CD4-positive, alpha-beta T cell treated with Interleukin-1 beta for 1 hour (primary cell): ENCODE measurements at regions not wholly inside any gene's neighbourhood (a gene's known extent, or its start where the extent isn't known, plus 50 kb on each side); places are given as distances from the start of the nearest gene placed in this dataset.
"Not testable (repeated sequence)": the region's sequence is repeated elsewhere in the genome, so short reads cannot be mapped to it uniquely, and the experiment has no call there.

Source experiments
- DNase-seq, 2 donors: peaks; one replicate each; pipeline ENCODE4 v3.0.0-alpha.2; 2020 to 2022

DNA sequence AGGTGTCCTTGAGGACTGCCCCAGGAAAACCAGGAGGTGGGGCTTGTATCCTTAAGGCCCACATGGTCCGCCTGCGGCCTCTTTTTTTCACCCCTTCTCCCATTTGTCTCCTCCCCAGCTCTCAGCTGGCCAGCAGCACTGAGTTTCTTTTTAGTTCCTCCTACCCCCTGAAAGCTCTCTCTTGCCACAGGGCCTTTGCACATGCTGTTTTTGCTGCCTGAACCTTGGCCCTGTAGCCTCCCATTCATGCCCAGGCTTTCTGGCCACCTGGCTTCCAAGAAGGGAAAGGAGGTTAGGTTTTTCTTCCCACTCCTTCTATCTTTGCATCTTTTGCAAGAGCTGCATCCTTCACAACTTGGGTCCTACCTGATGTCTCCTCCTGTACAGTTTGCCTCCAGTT is 358.1 kb downstream of the VRK1 start:
- no peak for DNase-seq

- no peak for DNase-seq
These were observed 358.6 kb downstream of the VRK1 start for GRCh38 chr14:97155814-97156213.

DNA sequence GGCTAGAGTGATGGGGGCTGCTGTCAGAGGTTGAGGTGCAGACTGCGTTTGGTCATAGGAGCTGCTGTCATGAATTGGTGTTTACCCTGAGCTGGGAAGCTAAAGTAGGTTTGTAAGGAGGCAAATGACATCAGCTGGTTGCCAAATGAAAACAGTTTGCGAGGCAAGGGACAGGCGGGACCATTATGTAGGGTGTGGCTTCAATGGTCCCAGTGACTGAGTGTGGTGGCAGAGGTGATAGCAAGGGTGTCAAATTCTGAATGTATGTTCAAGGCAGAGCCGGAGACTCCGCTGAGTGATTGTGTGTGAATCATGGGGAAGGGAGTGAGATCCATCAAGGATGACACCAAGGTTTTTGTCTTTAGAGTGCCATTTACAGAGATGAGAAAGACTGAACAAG is 359.5 kb downstream of the VRK1 start:
- no peak for DNase-seq

GRCh38 chr14:97158102-97158501 is 360.9 kb downstream of the VRK1 start:
- DNase-seq: no peak

DNA sequence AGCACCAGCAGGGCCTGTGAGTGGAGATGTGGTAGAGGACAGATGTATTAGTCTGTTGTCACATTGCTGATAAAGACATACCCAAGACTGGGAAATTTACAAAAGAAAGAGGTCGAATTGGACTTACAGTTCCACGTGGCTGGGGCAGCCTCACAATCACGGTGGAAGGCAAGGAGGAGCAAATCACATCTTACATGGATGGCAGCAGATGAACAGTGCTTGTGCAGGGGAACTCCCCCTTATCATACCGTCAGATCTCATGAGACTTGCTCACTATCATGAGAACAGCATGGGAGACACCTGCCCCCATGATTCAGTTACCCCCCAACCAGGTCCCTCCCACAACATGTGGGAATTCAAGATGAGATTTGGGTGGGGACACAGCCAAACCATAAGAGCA is 361.9 kb downstream of the VRK1 start:
- DNase-seq: no peak

- no peak for DNase-seq
These were observed 365.4 kb downstream of the VRK1 start for GRCh38 chr14:97162621-97163020.

DNA sequence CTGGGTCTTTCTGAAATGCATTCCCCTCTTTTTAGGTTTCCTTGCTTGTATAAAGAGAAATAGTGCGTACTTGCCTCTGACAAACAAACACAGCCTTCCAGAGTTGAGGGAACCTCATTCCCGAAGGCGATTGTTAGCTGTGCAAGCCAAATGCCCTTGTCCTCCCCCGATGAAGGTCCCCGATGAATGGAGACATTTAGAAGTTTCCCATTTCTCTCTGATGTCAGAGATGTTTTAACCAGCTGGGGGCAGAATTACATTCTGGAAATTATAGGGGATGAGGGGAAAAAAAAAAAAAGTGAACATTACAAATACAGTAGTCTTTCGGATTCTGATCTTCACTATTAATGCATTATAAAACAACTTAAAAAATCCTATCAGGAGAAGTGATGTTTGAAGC is 366.8 kb downstream of the VRK1 start:
- no peak for DNase-seq

DNA sequence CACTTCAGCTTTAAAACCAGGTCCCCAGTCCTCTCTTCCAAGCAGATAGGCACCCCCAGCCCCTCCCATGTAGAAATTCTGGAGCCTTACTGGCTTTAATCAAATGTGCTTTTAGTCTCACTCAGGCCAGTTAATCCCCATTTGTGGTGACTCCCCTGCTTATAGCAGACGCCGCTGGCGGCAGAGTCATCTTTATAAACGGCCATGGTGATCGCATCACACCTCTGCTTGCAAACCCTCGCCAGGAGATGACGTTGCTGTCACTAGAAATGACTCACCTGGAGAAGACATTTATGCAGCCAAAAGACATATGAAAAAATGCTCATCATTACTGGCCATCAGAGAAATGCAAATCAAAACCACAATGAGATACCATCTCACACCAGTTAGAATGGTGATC is 369.3 kb downstream of the VRK1 start:
- DNase-seq: no peak

DNA sequence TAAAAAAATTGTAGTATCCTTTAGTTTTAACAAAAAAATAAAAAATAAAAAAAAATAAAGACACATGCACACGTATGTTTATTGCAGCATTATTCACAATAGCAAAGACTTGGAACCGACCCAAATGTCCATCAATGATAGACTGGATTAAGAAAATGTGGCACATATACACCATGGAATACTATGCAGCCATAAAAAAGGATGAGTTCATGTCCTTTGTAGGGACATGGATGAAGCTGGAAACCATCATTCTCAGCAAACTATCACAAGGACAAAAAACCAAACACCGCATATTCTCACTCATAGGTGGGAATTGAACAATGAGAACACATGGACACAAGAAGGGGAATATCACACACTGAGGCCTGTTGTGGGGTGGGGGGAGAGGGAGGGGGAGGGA is 370.4 kb downstream of the VRK1 start:
- DNase-seq: not testable (repeated sequence)

GRCh38 chr14:97172644-97173043 is 375.5 kb downstream of the VRK1 start:
- DNase-seq: no peak

DNA sequence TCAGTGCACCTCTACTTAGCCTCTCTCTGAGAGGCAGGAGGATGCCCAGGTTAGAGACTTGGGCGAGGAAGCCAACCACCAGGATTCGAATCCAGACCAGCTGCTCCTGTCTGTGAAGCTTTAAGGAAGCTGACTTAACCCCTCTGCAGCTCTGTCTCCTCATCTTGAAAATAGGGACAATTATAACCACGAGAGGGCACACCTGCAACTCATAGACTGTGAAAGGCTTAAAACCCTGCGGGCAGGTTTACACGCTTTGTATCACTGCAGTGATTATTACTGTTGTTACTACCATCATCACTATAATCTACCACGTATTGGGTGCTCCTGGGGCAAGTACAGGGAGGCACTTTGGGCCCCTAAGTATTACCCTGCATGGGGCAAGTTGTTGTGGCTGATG is 379.8 kb downstream of the VRK1 start:
- DNase-seq: peak; percentile 18 to 62

- DNase-seq: peak in 1 of 2 donors; percentile 14
These were observed 380.5 kb downstream of the VRK1 start for GRCh38 chr14:97177635-97178034.

GRCh38 chr14:97178781-97179180 is 381.6 kb downstream of the VRK1 start:
- DNase-seq: no peak

DNA sequence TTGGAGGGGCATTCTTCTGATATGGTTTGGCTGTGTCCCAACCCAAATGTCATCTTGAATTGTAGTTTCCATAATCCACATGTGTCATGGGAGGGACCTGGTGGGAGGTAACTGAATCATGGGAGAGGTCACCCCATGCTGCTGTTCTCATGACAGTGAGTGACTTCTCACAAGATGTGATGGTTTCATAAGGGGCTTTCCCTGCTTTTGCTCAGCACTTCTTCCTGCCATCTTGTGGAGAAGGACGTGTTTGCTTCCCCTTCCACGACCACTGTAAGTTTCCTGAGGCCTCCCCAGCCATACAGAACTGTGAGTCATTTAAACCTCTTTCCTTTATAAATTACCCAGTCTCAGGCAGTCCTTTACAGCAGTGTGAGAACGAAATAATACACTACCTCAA is 382.4 kb downstream of the VRK1 start:
- no peak for DNase-seq

DNA sequence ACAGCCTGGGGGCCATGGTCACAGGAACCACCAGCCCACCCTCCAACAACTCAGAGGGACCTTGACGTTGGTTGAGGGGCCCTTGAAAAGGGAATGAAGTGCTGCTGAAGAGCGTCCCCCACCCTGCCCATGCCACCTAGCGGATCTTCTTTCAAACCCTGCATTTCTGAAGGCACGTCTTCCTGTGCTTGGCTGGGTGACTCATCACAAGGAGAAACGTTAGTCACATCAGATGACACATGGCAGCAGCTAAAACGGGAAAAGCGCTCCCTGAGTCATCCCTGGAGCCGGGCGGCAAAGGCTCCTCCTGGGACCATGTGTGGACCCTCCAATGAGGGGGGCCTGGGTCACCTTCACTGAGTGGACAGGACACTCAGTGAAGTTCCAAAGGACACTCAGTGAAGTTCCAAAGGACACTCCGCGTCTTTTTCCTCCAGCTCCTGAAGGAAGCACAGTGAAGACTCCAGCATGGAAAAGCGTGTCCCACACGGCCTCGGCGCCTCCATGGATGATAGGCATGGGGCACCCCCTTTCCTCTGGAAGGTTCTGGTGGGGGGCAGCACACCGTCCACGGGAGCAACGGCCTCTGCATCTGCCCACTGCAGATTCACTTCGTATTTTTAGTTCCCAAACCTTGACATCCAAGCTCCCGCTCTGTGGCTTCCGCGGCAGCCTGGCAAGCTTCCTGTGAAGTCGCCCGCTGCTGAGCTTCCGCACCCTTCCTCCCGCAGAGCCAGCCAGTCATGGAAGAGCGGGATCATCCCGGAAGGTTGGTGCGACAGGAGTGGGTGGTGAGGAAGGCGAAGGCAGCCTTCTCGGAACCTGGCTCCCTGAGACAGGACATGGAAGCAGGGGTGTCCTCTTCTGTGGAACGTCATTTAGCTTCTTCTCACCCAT is 383.4 kb downstream of the VRK1 start:
- DNase-seq: no peak

GRCh38 chr14:97185186-97185585 is 388.0 kb downstream of the VRK1 start:
- DNase-seq: peak; percentile 8 to 46

- no peak for DNase-seq
These were observed 390.7 kb downstream of the VRK1 start for GRCh38 chr14:97187916-97188315.

DNA sequence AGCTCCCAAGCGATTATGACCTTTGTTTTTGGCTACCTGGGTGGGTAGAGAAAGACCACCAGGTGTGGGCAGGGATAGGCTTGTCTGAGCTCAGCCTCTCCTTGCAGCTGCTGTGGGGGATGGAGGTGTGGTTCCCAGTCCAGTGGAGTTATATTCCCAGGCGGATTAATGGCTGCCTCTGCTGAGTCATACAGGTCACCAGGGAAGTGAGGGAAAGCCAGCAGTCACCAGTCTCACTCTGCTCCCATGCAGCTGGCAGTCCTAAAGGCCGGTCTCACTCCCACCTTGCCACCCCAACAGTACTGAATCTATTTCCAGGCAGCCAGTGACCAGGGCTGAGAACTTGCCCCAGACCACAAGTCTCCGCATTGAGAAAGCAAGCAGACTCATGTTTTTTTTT is 399.2 kb downstream of the VRK1 start:
- DNase-seq: no peak

- no peak for DNase-seq
These were observed 401.6 kb downstream of the VRK1 start for GRCh38 chr14:97198813-97199212.

DNA sequence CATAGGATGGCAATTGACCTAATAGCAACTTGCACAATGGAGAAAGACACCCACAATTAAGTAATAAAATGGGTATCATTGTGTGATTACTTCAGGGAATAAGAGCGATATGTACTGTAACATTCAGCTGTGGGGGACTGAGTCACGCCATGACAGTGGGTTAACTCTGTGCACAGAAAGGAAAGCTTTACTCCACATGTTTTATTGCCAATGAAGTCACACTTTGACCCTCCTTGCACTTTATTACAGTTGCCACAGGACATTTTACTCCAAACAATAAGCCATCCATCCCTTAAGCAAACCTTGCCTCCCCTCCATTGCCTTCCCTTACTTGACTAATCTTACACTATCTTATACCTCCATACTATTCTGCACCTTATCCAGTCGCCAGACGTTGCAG is 403.1 kb downstream of the VRK1 start:
- no peak for DNase-seq

DNA sequence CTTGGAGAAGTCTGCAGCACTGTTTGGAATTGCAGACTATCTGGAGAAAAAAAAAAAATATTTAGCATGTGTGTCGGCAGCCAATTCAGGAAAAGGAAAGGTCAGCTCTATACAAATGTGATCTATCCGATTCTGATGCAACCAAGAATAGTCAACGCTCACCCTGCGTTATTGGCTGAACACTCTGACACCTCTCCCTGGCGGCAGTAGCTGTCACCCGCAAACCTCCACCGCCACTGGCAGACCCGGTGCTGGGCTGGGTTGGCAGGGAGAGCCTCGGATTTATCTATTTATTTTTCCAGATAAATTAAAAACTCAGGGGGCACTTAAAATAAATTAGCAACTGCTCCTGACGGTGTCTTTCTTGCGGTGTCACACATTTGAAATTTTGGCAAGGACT is 409.7 kb downstream of the VRK1 start:
- no peak for DNase-seq

DNA sequence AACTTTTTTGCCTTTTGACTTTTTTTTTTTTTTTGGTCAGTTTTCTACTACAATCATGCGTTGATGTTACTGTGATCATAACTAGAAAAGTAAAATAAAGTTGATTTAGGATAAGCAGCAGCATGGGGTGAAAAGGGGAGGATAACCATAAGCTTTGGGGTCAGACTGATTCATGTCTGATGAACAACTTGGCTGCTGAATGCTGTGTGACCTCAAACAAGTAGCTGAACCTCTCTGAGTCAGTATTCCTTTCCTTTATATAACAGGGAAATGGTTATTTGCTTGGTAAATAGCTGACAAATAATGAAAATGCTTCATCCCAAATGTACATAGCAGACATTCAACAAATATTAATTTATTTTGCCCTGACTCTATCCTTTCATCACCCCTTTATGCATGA is 413.0 kb downstream of the VRK1 start:
- DNase-seq: no peak

GRCh38 chr14:97212399-97212798 is 415.2 kb downstream of the VRK1 start:
- no peak for DNase-seq

GRCh38 chr14:97213720-97214119 is 416.5 kb downstream of the VRK1 start:
- DNase-seq: no peak
